HepG2 (cell line): ENCODE measurements at regions not wholly inside any gene's neighbourhood (a gene's known extent, or its start where the extent isn't known, plus 50 kb on each side); places are given as distances from the start of the nearest gene placed in this dataset.

Experiments
- ARHGAP35 ChIP-seq: sonication (generic); formaldehyde crosslinking; IDR thresholded peaks from 2 replicates; pipeline ENCODE4 v1.9.0; 2022; ENCODE audit warnings: mild to moderate bottlenecking, inconsistent platforms, moderate library complexity, missing genetic modification reagents, borderline replicate concordance
- CTCF ChIP-seq: sonication (generic); formaldehyde crosslinking; IDR thresholded peaks from 2 replicates; pipeline ENCODE4 v1.5.0; 2020; ENCODE audit warnings: mild to moderate bottlenecking, missing genetic modification reagents, moderate library complexity
- MAX ChIP-seq: IDR thresholded peaks from 2 replicates; pipeline ENCODE4 v1.6.1; 2012; ENCODE audit warnings: inconsistent platforms
- MYPOP ChIP-seq: sonication (generic); formaldehyde crosslinking; IDR thresholded peaks from 2 replicates; pipeline ENCODE4 v1.8.1; 2023; ENCODE audit warnings: mild to moderate bottlenecking, moderate library complexity, missing genetic modification reagents
- RORA ChIP-seq: sonication (generic); formaldehyde crosslinking; IDR thresholded peaks from 2 replicates; pipeline ENCODE4 v1.5.0; 2020; ENCODE audit warnings: mild to moderate bottlenecking, missing genetic modification reagents, moderate library complexity
- SMAD1 ChIP-seq: sonication (generic); formaldehyde crosslinking; IDR thresholded peaks from 2 replicates; pipeline ENCODE4 v1.4.0; 2020; ENCODE audit warnings: missing genetic modification reagents, low read depth, mild to moderate bottlenecking, borderline replicate concordance
- STAG1 ChIP-seq: sonication (generic); formaldehyde crosslinking; IDR thresholded peaks from 2 replicates; pipeline ENCODE4 v1.4.0; 2020; ENCODE audit warnings: missing genetic modification reagents
- ZBTB4 ChIP-seq: sonication (generic); formaldehyde crosslinking; IDR thresholded peaks from 2 replicates; pipeline ENCODE4 v1.4.0; 2020; ENCODE audit warnings: missing genetic modification reagents, mild to moderate bottlenecking, borderline replicate concordance

- TF ChIP-seq SMAD1 (CRISPR knock-in tag): no peak
- TF ChIP-seq MAX: no peak
- no peak for TF ChIP-seq CTCF (CRISPR knock-in tag)
- TF ChIP-seq STAG1 (CRISPR knock-in tag): no peak
- TF ChIP-seq ARHGAP35 (CRISPR knock-in tag): no peak
- TF ChIP-seq RORA: no peak
- TF ChIP-seq MYPOP (CRISPR knock-in tag): no peak
- TF ChIP-seq ZBTB4 (CRISPR knock-in tag): no peak
These were observed 215.3 kb upstream of the GULP1 start for GRCh38 chr2:188076149-188077056.
